ENCODE measurements at regions not wholly inside any gene's neighbourhood (a gene's known extent, or its start where the extent isn't known, plus 50 kb on each side); places are given as distances from the start of the nearest gene placed in this dataset.

DNA sequence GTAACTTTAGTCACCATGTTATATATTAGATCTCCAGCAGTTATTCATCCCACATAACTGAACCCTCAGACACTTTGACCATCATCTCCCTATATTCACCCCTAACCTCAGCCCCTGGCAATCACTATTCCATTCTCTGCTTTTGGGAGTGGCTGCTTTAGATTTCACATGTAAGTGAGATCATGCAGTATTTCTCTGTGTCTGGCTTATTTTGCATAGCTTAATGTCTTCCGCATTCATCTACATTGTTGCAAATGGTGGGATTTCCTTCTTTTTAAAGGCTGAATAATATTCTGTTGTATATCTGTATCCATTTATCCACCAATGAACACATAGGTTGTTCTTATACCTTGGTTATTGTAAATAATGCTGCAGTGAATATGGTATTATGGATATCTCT is 411.6 kb upstream of the ZEB2 start:
- TF ChIP-seq, protein P1, sequence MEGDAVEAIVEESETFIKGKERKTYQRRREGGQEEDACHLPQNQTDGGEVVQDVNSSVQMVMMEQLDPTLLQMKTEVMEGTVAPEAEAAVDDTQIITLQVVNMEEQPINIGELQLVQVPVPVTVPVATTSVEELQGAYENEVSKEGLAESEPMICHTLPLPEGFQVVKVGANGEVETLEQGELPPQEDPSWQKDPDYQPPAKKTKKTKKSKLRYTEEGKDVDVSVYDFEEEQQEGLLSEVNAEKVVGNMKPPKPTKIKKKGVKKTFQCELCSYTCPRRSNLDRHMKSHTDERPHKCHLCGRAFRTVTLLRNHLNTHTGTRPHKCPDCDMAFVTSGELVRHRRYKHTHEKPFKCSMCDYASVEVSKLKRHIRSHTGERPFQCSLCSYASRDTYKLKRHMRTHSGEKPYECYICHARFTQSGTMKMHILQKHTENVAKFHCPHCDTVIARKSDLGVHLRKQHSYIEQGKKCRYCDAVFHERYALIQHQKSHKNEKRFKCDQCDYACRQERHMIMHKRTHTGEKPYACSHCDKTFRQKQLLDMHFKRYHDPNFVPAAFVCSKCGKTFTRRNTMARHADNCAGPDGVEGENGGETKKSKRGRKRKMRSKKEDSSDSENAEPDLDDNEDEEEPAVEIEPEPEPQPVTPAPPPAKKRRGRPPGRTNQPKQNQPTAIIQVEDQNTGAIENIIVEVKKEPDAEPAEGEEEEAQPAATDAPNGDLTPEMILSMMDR (IDR thresholded peaks at IDR 0.05) = no peak
- no peak for TF ChIP-seq POLR2AphosphoS5 (IDR thresholded peaks at IDR 0.05)
- TF ChIP-seq EP300 (IDR thresholded peaks at IDR 0.05) = no peak
- no peak for TF ChIP-seq POLR2A (IDR thresholded peaks at IDR 0.05)
